ENCODE measurements at regions not wholly inside any gene's neighbourhood (a gene's known extent, or its start where the extent isn't known, plus 50 kb on each side); places are given as distances from the start of the nearest gene placed in this dataset.

DNA sequence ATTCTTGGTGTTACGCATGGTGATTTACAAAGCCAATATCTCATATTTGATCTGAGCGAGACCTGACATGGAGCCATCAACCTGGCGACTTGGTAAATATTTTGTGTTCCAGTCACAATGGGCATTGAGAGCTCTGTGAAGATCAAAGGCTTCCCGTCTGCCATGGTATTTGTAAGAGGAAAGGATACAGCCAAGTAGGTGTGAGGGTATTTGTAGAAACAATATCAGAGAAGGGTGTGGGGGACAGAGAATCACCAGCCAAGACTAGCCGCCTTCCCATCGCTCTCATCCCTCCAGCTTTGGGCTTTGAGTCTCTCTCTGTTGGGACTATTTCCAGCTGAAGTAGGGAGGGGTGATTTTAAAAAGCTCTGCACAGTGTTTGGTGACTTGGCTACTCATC lies 173.4 kb upstream of the BDNF start (continued):
- TF ChIP-seq CBX5 (IDR thresholded peaks at IDR 0.05; ENCODE audit: low read depth), result no peak

DNA sequence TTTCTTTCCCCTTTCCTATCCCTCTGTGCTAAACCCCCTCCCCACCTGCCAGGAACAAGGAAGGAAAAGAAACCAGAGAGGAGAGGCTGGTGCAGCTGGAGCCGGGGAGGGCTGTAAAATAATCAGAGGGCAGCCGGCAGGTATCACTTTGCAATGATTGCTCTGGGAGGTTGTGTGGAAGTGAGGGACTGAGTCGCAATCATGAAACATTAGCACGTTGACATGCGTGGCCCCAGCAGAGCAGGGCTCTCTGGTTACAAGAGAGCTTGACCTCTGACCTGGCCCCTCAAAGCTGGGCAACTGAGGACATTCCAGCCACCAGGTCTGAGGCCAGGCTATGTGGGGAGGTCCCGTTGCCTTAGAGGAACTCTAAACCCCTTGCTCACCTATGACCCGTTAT lies 170.8 kb upstream of the BDNF start:
- H3K36me3 ChIP-seq (ENCODE audit: control insufficient read depth in 2 of 2, insufficient read depth in 2 of 2, low read length in 1 of 2), result no peaks in the 10 kb centered on the region
- BruUV-seq (replicated peaks), result no TSS peak
- intact Hi-C loops (cut with micrococcal nuclease; ENCODE audit: unreplicated experiment), result no loop called here

More for the DNA sequence above, 170.8 kb upstream of the BDNF start:
- no peak overlapping the region for H2AFZ ChIP-seq (ENCODE audit: control insufficient read depth, low read depth, low read length)
- ATAC-seq, result no peak
- ChIA-PET CTCF (interaction anchor here (0.8 kb wide), 1 partner anchor 15 kb away, joined by 3 read pairs; no protein-coding TSS in a partner anchor), POLR2A (no interaction called here), SMC1A (ENCODE audit: uncharacterized antibody, unreplicated experiment) (interaction anchor here (1.5 kb wide), 1 partner anchor 9 kb away, joined by 4 read pairs; no protein-coding TSS in a partner anchor), RAD21 (ENCODE audit: unreplicated experiment) (interaction anchor here (1.4 kb wide), 1 partner anchor 10 kb away, joined by 3 read pairs; no protein-coding TSS in a partner anchor)
- no peak overlapping the region for H3K4me2 ChIP-seq (ENCODE audit: control insufficient read depth, insufficient read depth)
- no peaks in the 10 kb centered on the region for H3K79me2 ChIP-seq (ENCODE audit: control insufficient read depth, insufficient read depth, low read length)
- no peak overlapping the region for H3K27ac ChIP-seq (ENCODE audit: control insufficient read depth, insufficient read depth)
- DNase-seq (ENCODE audit: low read depth, low spot score), result no peak
- no peak for FAIRE-seq
- TF ChIP-seq SREBF1 (IDR thresholded peaks at IDR 0.05; ENCODE audit: low read length) (no peak), HDAC6 (IDR thresholded peaks at IDR 0.05; ENCODE audit: unreplicated experiment) (no peak), NFYB (IDR thresholded peaks at IDR 0.05; ENCODE audit: insufficient read depth, low read depth, low read length) (no peak), JUNB (IDR thresholded peaks at IDR 0.05) (no peak), DPF2 (IDR thresholded peaks at IDR 0.05) (no peak), ESRRA (IDR thresholded peaks at IDR 0.05; ENCODE audit: low read length) (no peak), TARDBP (IDR thresholded peaks at IDR 0.05; ENCODE audit: borderline replicate concordance) (no peak), EED (IDR thresholded peaks at IDR 0.05; ENCODE audit: low read depth) (no peak)
- TF ChIP-seq, protein P1, sequence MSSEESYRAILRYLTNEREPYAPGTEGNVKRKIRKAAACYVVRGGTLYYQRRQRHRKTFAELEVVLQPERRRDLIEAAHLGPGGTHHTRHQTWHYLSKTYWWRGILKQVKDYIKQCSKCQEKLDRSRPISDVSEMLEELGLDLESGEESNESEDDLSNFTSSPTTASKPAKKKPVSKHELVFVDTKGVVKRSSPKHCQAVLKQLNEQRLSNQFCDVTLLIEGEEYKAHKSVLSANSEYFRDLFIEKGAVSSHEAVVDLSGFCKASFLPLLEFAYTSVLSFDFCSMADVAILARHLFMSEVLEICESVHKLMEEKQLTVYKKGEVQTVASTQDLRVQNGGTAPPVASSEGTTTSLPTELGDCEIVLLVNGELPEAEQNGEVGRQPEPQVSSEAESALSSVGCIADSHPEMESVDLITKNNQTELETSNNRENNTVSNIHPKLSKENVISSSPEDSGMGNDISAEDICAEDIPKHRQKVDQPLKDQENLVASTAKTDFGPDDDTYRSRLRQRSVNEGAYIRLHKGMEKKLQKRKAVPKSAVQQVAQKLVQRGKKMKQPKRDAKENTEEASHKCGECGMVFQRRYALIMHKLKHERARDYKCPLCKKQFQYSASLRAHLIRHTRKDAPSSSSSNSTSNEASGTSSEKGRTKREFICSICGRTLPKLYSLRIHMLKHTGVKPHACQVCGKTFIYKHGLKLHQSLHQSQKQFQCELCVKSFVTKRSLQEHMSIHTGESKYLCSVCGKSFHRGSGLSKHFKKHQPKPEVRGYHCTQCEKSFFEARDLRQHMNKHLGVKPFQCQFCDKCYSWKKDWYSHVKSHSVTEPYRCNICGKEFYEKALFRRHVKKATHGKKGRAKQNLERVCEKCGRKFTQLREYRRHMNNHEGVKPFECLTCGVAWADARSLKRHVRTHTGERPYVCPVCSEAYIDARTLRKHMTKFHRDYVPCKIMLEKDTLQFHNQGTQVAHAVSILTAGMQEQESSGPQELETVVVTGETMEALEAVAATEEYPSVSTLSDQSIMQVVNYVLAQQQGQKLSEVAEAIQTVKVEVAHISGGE (CRISPR knock-in tag; IDR thresholded peaks at IDR 0.05), result no peak
- H3K9me3 ChIP-seq (replicated peaks; ENCODE audit: control insufficient read depth, insufficient read depth, low read length), result no peaks in the 10 kb centered on the region
- 29% methylated on average over 7 of the region's 7 CpGs for WGBS (ENCODE audit: insufficient coverage, insufficient replicate concordance, low lambda C conversion rate, missing lambda C conversion rate)
- no peaks in the 10 kb centered on the region for H4K20me1 ChIP-seq (ENCODE audit: control insufficient read depth, insufficient read depth)
- no peak overlapping the region for H3K9ac ChIP-seq (ENCODE audit: control insufficient read depth, insufficient read depth, low read length)
- in situ Hi-C loops (cut with MboI), result no loop called here
- H3K4me1 ChIP-seq (ENCODE audit: control insufficient read depth, insufficient read depth, low read length), result no peaks in the 10 kb centered on the region
- no peaks in the 10 kb centered on the region for H3K27me3 ChIP-seq (replicated peaks in 1 of 2; ENCODE audit: control insufficient read depth in 2 of 2, insufficient read depth in 2 of 2, low read length in 1 of 2)
- no peak overlapping the region for H3K4me3 ChIP-seq
